Hepatocyte (in vitro differentiated cells): ENCODE measurements at regions not wholly inside any gene's neighbourhood (a gene's known extent, or its start where the extent isn't known, plus 50 kb on each side); places are given as distances from the start of the nearest gene placed in this dataset.
"Not testable (repeated sequence)": the region's sequence is repeated elsewhere in the genome, so short reads cannot be mapped to it uniquely, and the experiment has no call there.

Experiments
- DNase-seq: peaks from one replicate; pipeline ENCODE4 v3.0.0-alpha.2; 2016; ENCODE audit warnings: low spot score
- H2AFZ ChIP-seq: fragments of 200-600 bp; sonication (generic); 2 replicates; pipeline ENCODE4 v1.6.0; 2016; ENCODE audit warnings: antibody characterized with exemption, mild to moderate bottlenecking
- H3K27ac ChIP-seq: fragments of 200-600 bp; sonication (generic); 2 replicates; pipeline ENCODE4 v1.5.1; 2016; ENCODE audit warnings: mild to moderate bottlenecking
- H3K27me3 ChIP-seq: fragments of 200-600 bp; sonication (generic); 2 replicates; pipeline ENCODE4 v1.6.1; 2016
- H3K36me3 ChIP-seq: fragments of 200-600 bp; sonication (generic); replicated peaks from 2 replicates; pipeline ENCODE4 v1.5.1; 2016; ENCODE audit warnings: low read depth; ENCODE audit not compliant: insufficient read depth
- H3K4me1 ChIP-seq: fragments of 200-600 bp; sonication (generic); 2 replicates; pipeline ENCODE4 v1.5.1; 2016; ENCODE audit warnings: mild to moderate bottlenecking, moderate library complexity; ENCODE audit not compliant: insufficient read depth
- H3K4me2 ChIP-seq: fragments of 200-600 bp; sonication (generic); 2 replicates; pipeline ENCODE4 v1.6.0; 2016
- H3K4me3 ChIP-seq: fragments of 200-600 bp; sonication (generic); 2 replicates; pipeline ENCODE4 v1.5.1; 2016; ENCODE audit warnings: mild to moderate bottlenecking
- H3K79me2 ChIP-seq: fragments of 200-600 bp; sonication (generic); 2 replicates; pipeline ENCODE4 v1.6.0; 2017; ENCODE audit warnings: mild to moderate bottlenecking
- H3K9me2 ChIP-seq: fragments of 200-600 bp; sonication (generic); replicated peaks from 2 replicates; pipeline ENCODE4 v1.6.0; 2017; ENCODE audit warnings: mild to moderate bottlenecking; ENCODE audit not compliant: insufficient read depth
- H3K9me3 ChIP-seq: fragments of 200-600 bp; sonication (generic); 2 replicates; pipeline ENCODE4 v1.5.1; 2016; ENCODE audit warnings: low read depth, mild to moderate bottlenecking
- H4K20me1 ChIP-seq: fragments of 200-600 bp; sonication (generic); 2 replicates; pipeline ENCODE4 v1.6.0; 2016; ENCODE audit warnings: mild to moderate bottlenecking; ENCODE audit not compliant: insufficient read depth, poor library complexity, severe bottlenecking
- CTCF ChIP-seq: fragments of 200-600 bp; sonication (generic); IDR thresholded peaks from 2 replicates; pipeline ENCODE4 v1.5.1; 2016; ENCODE audit warnings: antibody characterized with exemption, mild to moderate bottlenecking; ENCODE audit not compliant: poor library complexity
- EZH2 ChIP-seq: fragments of 200-600 bp; sonication (generic); IDR thresholded peaks from 2 replicates; pipeline ENCODE4 v1.6.1; 2016; ENCODE audit warnings: antibody characterized with exemption, mild to moderate bottlenecking, borderline replicate concordance
- EZH2phosphoT487 ChIP-seq: fragments of 200-600 bp; sonication (generic); IDR thresholded peaks from one replicate; pipeline ENCODE4 v1.6.1; 2018; ENCODE audit warnings: antibody characterized with exemption, mild to moderate bottlenecking, low read depth, moderate library complexity; ENCODE audit not compliant: unreplicated experiment, severe bottlenecking
- WGBS: methylation state at CpG from one replicate; pipeline ENCODE4 v1.1.6; 2016; ENCODE audit warnings: low lambda C conversion rate; ENCODE audit errors: missing lambda C conversion rate; 5-methylcytosine and 5-hydroxymethylcytosine counted together

- WGBS: 36% methylated on average over 7 of the region's 7 CpGs
- TF ChIP-seq CTCF: peak; percentile 61
- TF ChIP-seq EZH2phosphoT487: no peak
- Histone ChIP-seq H3K4me1 (peaks cover 8% of the 10 kb centered on the region), H2AFZ (peak overlapping the region; percentile 3), H3K27me3 (no peaks in the 10 kb centered on the region), H3K9me3 (no peaks in the 10 kb centered on the region), H3K36me3 (no peaks in the 10 kb centered on the region), H4K20me1 (no peaks in the 10 kb centered on the region), H3K27ac (peak overlapping the region; percentile 35), H3K79me2 (no peaks in the 10 kb centered on the region), H3K9me2 (no peaks in the 10 kb centered on the region), H3K4me2 (no peak overlapping the region), H3K4me3 (no peak overlapping the region)
- peak; percentile 49 for DNase-seq
Observed at GRCh38 chr4:75289914-75290582, 224.2 kb downstream of the RCHY1 start.

- H3K4me1 ChIP-seq: peaks cover 8% of the 10 kb centered on the region
- no peaks in the 10 kb centered on the region for H3K9me3 ChIP-seq
- H3K36me3 ChIP-seq: no peaks in the 10 kb centered on the region
- no peak for DNase-seq
- H3K27me3 ChIP-seq: no peaks in the 10 kb centered on the region
- no peaks in the 10 kb centered on the region for H3K9me2 ChIP-seq
- no peaks in the 10 kb centered on the region for H4K20me1 ChIP-seq
- no peaks in the 10 kb centered on the region for H3K79me2 ChIP-seq
- no peak for TF ChIP-seq EZH2
- H3K4me2 ChIP-seq: no peak overlapping the region
- no peak overlapping the region for H3K4me3 ChIP-seq
- H3K27ac ChIP-seq: peak overlapping the region; percentile 69
- H2AFZ ChIP-seq: peak overlapping the region; percentile 1
- WGBS: 84% methylated on average over 8 of the region's 8 CpGs
Observed at GRCh38 chr4:75287738-75288517, 226.3 kb downstream of the RCHY1 start.

- Histone ChIP-seq H3K79me2 (no peaks in the 10 kb centered on the region), H3K9me2 (no peaks in the 10 kb centered on the region), H2AFZ (no peak overlapping the region), H3K4me3 (no peak overlapping the region), H3K27me3 (no peaks in the 10 kb centered on the region), H3K9me3 (no peaks in the 10 kb centered on the region), H3K36me3 (no peaks in the 10 kb centered on the region), H3K4me1 (peaks cover 8% of the 10 kb centered on the region), H4K20me1 (no peaks in the 10 kb centered on the region), H3K27ac (no peak overlapping the region), H3K4me2 (no peak overlapping the region)
- no peak for DNase-seq
- WGBS: 70% methylated on average over 2 of the region's 2 CpGs
- TF ChIP-seq EZH2 (no peak), EZH2phosphoT487 (no peak), CTCF (no peak)
Observed at GRCh38 chr4:75285837-75286236, 228.4 kb downstream of the RCHY1 start.

GRCh38 chr4:75284831-75285230 is 229.4 kb downstream of the RCHY1 start:
- Histone ChIP-seq H3K9me2 (no peaks in the 10 kb centered on the region), H3K4me2 (no peak overlapping the region), H3K9me3 (no peaks in the 10 kb centered on the region), H3K4me3 (no peak overlapping the region), H3K27me3 (no peaks in the 10 kb centered on the region), H3K27ac (no peak overlapping the region), H3K4me1 (peaks cover 8% of the 10 kb centered on the region), H2AFZ (no peak overlapping the region), H3K36me3 (no peaks in the 10 kb centered on the region), H3K79me2 (no peaks in the 10 kb centered on the region), H4K20me1 (no peaks in the 10 kb centered on the region)
- no peak for DNase-seq
- TF ChIP-seq EZH2phosphoT487: no peak

- H2AFZ ChIP-seq, H3K36me3 ChIP-seq, H3K79me2 ChIP-seq, H3K9me2 ChIP-seq, H3K4me2 ChIP-seq, H3K27ac ChIP-seq, H3K4me1 ChIP-seq, DNase-seq, H3K9me3 ChIP-seq, H3K4me3 ChIP-seq, H4K20me1 ChIP-seq, H3K27me3 ChIP-seq: not testable (repeated sequence)
- WGBS: 87% methylated on average over 1 of the region's 1 CpG
Observed at GRCh38 chr4:75280461-75280860, 233.7 kb downstream of the RCHY1 start.
